HG02852 (cell line): ENCODE measurements at regions not wholly inside any gene's neighbourhood (a gene's known extent, or its start where the extent isn't known, plus 50 kb on each side); places are given as distances from the start of the nearest gene placed in this dataset.

Experiments used
- ATAC-seq: cut with Tn5 transposase; IDR thresholded peaks from one replicate; pipeline ENCODE4 v1.9.1; 2021; ENCODE audit warnings: mild to moderate bottlenecking, moderate library complexity; ENCODE audit not compliant: unreplicated experiment

- ATAC-seq: no peak
These were observed 166.3 kb upstream of the PDE10A start for GRCh38 chr6:165829376-165829775.

- no peak for ATAC-seq
These were observed 164.1 kb upstream of the PDE10A start for GRCh38 chr6:165827190-165827518.

GRCh38 chr6:165826487-165827189 is 163.6 kb upstream of the PDE10A start:
- no peak for ATAC-seq

GRCh38 chr6:165825256-165825815 is 162.3 kb upstream of the PDE10A start:
- no peak for ATAC-seq

GRCh38 chr6:165823609-165824326 is 160.7 kb upstream of the PDE10A start:
- ATAC-seq: no peak

GRCh38 chr6:165822501-165822900 is 159.5 kb upstream of the PDE10A start:
- ATAC-seq: no peak

GRCh38 chr6:165821754-165822153 is 158.7 kb upstream of the PDE10A start:
- ATAC-seq: no peak

- ATAC-seq: no peak
These were observed 157.9 kb upstream of the PDE10A start for GRCh38 chr6:165820934-165821333.

GRCh38 chr6:165820407-165820806 is 157.4 kb upstream of the PDE10A start:
- ATAC-seq: no peak

GRCh38 chr6:165819394-165819793 is 156.4 kb upstream of the PDE10A start:
- no peak for ATAC-seq

- ATAC-seq: no peak
These were observed 155.2 kb upstream of the PDE10A start for GRCh38 chr6:165818200-165818599.

GRCh38 chr6:165817771-165818170 is 154.7 kb upstream of the PDE10A start:
- no peak for ATAC-seq

- no peak for ATAC-seq
These were observed 154.1 kb upstream of the PDE10A start for GRCh38 chr6:165817148-165817547.

GRCh38 chr6:165814679-165815078 is 151.6 kb upstream of the PDE10A start:
- no peak for ATAC-seq

GRCh38 chr6:165811512-165811911 is 148.5 kb upstream of the PDE10A start:
- no peak for ATAC-seq

GRCh38 chr6:165808021-165808420 is 145.0 kb upstream of the PDE10A start:
- ATAC-seq: no peak

- no peak for ATAC-seq
These were observed 144.4 kb upstream of the PDE10A start for GRCh38 chr6:165807249-165807960.

- no peak for ATAC-seq
These were observed 143.2 kb upstream of the PDE10A start for GRCh38 chr6:165806126-165806810.

- no peak for ATAC-seq
These were observed 142.6 kb upstream of the PDE10A start for GRCh38 chr6:165805636-165806035.

GRCh38 chr6:165805067-165805555 is 142.1 kb upstream of the PDE10A start:
- no peak for ATAC-seq
